GM21390 (cell line): ENCODE measurements at regions not wholly inside any gene's neighbourhood (a gene's known extent, or its start where the extent isn't known, plus 50 kb on each side); places are given as distances from the start of the nearest gene placed in this dataset.

ENCODE experiments used
- ATAC-seq: cut with Tn5 transposase; IDR thresholded peaks from one replicate; pipeline ENCODE4 v1.9.1; 2021; ENCODE audit not compliant: unreplicated experiment

GRCh38 chr6:137775227-137775626, 91.8 kb upstream of the TNFAIP3 start:
- ATAC-seq, result no peak

GRCh38 chr6:137775720-137776119, 91.3 kb upstream of the TNFAIP3 start:
- ATAC-seq, result no peak

- ATAC-seq, result no peak
Observed at GRCh38 chr6:137776256-137776655, 90.8 kb upstream of the TNFAIP3 start.

- no peak for ATAC-seq
Observed at GRCh38 chr6:137776786-137777686, 90.0 kb upstream of the TNFAIP3 start.

- ATAC-seq, result no peak
Observed at GRCh38 chr6:137777687-137778075, 89.4 kb upstream of the TNFAIP3 start.

GRCh38 chr6:137779982-137780381, 87.1 kb upstream of the TNFAIP3 start:
- ATAC-seq, result no peak

- ATAC-seq, result no peak
Observed at GRCh38 chr6:137780447-137781034, 86.5 kb upstream of the TNFAIP3 start.

DNA sequence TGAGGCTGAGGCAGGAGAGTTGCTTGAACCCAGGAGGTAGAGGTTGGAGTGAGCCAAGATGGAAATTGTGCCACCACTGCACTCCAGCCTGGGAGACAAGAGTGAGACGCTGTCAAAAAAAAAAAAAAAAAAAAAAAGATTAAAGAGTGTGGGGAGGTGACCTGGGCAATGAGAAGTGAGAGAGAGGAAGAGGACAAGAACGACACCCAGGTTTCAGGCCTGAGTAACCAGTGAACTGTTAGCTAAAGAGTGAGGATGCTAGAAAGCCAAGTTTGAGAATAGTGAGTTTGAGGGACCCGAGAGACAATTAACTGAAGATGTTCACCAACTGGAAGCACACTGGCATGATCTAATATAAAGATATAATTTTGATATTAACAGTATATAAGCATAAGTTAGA, 85.4 kb upstream of the TNFAIP3 start:
- ATAC-seq, result no peak

DNA sequence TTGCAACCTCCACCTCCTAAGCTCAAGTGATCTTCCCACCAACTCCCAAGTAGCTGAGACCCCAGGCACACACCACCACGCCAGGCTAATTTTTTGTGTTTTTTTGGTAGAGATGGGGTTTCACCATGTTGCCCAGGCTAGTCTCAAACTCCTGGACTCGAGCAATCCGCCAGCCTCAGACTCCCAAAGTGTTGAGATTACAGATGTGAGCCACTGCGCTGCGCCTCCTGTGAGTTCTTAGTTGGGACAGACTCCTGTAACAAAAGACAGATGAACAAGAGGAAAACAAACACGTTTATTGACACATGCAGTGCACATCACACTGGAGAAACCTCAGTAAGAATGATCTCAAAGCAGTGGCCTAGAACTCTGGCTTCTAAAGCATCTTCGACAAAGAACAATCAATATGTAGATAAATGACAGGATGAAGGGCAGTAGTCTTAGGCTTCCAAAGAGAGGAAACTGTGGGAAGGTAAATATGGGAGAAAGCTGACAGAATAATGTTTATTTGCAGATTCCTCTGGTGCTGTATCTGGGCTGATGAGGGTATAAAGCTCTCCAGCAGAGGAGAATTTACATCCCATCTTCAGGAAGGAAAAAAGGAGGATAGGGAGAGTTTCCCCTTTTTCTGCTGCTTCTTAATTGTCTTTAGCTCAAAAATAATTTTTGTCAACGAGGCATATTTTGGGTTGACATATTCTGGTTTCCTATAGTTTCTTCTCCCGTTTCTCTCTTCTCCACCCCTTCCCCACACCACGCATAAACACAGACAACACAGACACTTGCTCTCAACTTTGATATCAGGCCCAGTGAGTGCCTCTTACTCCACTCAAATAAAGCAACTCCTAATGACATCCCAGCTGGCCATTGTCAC, 84.7 kb upstream of the TNFAIP3 start:
- no peak for ATAC-seq

DNA sequence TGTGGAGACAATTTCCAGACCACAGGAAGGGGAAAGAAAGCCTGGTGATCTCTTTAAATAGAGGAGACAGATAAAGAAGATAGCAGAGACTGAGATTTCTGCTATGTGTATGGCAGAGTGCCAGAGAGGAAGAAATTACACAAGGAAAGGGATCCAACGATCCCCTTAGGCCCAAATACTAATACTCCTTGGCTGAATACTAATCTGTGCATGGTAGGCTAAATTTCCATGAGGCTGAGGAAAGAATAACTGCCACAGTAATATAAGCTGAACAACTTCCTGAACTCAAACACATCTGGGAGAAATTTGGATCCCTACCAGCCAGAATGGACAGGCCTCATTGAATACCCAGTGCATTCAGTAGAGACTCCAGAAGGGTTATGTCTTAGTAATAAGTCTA, 83.3 kb upstream of the TNFAIP3 start:
- no peak for ATAC-seq

GRCh38 chr6:137784583-137784982, 82.5 kb upstream of the TNFAIP3 start:
- ATAC-seq, result no peak

GRCh38 chr6:137787016-137787415, 80.0 kb upstream of the TNFAIP3 start:
- no peak for ATAC-seq

GRCh38 chr6:137788248-137788647, 78.8 kb upstream of the TNFAIP3 start:
- ATAC-seq, result no peak

GRCh38 chr6:137791281-137792159, 75.5 kb upstream of the TNFAIP3 start:
- no peak for ATAC-seq

DNA sequence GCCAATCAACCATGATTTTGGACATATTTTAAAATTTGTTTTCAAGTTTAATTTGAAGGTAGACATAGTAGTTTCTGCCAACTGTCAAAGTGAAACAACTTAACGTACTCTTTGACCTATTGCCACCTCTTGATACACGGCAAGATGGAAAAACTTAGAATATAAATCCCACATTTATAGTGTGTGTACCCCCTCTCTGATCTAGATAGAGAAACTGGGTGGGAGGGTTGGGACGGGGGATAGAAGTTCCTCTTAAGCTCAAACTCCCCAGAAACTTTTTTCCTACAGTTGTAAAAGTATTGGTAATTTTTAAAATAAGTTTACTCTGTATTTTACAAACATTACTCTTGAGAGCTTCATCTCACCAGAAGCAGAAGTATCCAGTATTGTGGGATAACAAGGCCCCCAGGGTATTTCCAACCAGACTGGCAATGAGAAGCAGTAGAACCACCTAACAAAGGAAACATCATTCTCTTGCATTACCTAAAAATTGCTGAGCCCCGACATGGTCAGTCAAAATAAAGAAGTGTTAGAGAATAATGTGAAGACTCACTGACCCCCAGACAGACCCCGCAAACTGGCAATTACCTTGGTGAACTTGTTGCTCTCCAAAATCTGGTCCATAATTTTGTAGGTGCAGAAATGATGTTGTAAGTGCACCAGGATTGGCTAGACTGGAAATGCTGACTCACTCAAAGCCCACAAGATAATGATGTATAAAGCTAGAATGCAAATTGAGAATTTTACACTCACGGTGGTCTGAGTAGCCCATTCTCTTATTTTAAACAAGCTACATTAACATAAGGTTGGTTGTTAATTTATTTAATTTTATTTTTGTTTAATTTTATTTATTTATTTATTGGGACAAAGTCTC, 74.7 kb upstream of the TNFAIP3 start:
- ATAC-seq, result no peak

- no peak for ATAC-seq
Observed at GRCh38 chr6:137793805-137794515, 73.1 kb upstream of the TNFAIP3 start.

DNA sequence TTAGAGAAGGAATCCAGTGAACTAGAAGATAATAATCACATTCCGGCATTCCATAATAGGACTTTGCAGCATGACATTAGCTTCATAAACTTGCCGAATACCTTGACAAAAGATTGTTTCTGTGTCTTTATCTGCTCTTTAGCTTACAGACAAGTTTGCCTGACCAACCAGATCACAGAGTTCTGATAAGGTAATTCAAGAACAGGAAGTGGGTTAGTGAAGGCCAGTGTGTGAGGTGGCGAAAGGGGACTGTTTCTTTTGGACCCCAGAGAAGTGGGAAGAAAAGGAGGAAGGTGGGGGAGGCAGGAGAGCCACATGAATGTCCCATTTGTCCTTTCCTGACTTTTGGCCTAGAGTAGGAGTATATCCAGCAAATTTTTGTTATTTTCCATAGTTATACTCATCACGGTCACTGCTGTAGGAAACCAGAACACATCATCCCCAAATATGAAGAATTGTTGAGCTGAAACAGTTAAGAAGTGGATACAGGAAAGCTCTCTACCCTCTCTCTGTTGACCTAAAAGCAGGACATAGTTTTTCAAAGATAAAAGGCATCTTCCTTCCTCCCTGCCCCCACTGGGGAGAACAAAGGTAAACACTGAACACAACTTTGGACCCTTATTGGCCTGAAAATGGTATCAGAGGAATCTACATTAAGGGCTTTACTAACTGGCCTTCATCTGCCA, 72.4 kb upstream of the TNFAIP3 start:
- no peak for ATAC-seq

DNA sequence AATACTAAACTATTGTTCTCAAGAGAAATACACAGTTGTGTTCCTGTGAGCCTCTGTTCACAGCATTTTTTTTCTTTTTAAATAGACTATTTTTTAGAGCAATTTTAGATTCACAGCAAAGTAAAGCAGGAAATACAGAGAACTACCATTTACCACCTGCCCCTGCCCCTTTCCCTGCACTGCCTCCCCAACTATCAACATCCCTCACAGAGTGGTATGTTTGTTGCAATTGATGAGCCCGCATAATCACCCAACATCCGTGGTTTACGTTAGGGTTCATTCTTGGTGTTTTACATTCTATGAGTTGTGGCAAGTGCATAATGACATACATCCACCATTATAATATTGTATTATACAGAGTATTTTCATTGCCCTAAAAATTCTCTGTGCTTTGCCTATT, 71.6 kb upstream of the TNFAIP3 start:
- no peak for ATAC-seq
